ENCODE measurements at regions not wholly inside any gene's neighbourhood (a gene's known extent, or its start where the extent isn't known, plus 50 kb on each side); places are given as distances from the start of the nearest gene placed in this dataset.

GRCh38 chr11:22089609-22090008 lies 103.3 kb upstream of the ANO5 start:
- TF ChIP-seq TBL1XR1 (IDR thresholded peaks at IDR 0.05; ENCODE audit: low read length in 2 of 2) (no peak), RHOXF2B (CRISPR knock-in tag; conservative IDR thresholded peaks at IDR 0.05) (no peak), ZBTB43 (CRISPR knock-in tag; IDR thresholded peaks at IDR 0.05) (no peak), YBX1 (IDR thresholded peaks at IDR 0.05) (no peak), ZFP91 (CRISPR knock-in tag; IDR thresholded peaks at IDR 0.05) (no peak), JUND (IDR thresholded peaks at IDR 0.05; ENCODE audit: borderline replicate concordance, low read depth, low read length) (no peak), JUND (tag; IDR thresholded peaks at IDR 0.05; ENCODE audit: borderline replicate concordance, low read depth, low read length) (no peak)
